BLaER1 (cell line): ENCODE measurements at regions not wholly inside any gene's neighbourhood (a gene's known extent, or its start where the extent isn't known, plus 50 kb on each side); places are given as distances from the start of the nearest gene placed in this dataset.

Experiments used
- H3K27ac ChIP-seq: shearing (Covaris generic); formaldehyde crosslinking; 2 replicates; pipeline ENCODE4 v1.8.1; 2022
- H3K27me3 ChIP-seq: shearing (Covaris generic); formaldehyde crosslinking; 2 replicates; pipeline ENCODE4 v1.8.1; 2022
- H3K36me3 ChIP-seq: shearing (Covaris generic); formaldehyde crosslinking; 2 replicates; pipeline ENCODE4 v1.8.1; 2022
- H3K4me1 ChIP-seq: shearing (Covaris generic); formaldehyde crosslinking; 2 replicates; pipeline ENCODE4 v1.8.1; 2022
- H3K4me2 ChIP-seq: shearing (Covaris generic); formaldehyde crosslinking; 2 replicates; pipeline ENCODE4 v1.8.1; 2022
- H3K4me3 ChIP-seq: shearing (Covaris generic); formaldehyde crosslinking; 2 replicates; pipeline ENCODE4 v1.8.1; 2022
- H3K9ac ChIP-seq: shearing (Covaris generic); formaldehyde crosslinking; 2 replicates; pipeline ENCODE4 v1.8.1; 2022
- H3K9me3 ChIP-seq: shearing (Covaris generic); formaldehyde crosslinking; 2 replicates; pipeline ENCODE4 v1.8.1; 2022
- H4K20me1 ChIP-seq: shearing (Covaris generic); formaldehyde crosslinking; 2 replicates; pipeline ENCODE4 v1.8.1; 2022
- Cebpa-rat ChIP-seq: shearing (Covaris generic); IDR thresholded peaks from 2 replicates; pipeline ENCODE4 v1.8.1; 2022

DNA sequence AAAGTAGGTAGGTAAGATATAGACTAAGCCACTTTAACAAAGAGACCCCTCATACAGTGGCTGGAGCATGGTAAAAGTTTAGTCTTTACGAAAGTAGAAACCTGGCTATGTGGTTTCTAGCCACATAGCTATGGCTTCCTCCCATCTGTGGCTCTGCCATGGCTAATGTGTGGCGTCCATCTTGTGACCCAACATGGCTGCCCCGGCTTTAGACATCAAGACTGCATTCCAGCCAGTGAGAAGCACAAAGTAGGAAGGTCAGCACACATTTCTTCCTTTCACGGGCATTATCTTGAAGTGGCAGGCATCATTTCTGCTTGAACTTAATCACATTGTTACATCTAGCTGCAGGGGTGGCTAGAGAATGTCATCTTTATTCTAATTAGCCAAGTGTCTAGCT is 148.3 kb downstream of the TBX5 start:
- no peak for TF ChIP-seq Cebpa-rat
- no peak overlapping the region for H3K27ac ChIP-seq

DNA sequence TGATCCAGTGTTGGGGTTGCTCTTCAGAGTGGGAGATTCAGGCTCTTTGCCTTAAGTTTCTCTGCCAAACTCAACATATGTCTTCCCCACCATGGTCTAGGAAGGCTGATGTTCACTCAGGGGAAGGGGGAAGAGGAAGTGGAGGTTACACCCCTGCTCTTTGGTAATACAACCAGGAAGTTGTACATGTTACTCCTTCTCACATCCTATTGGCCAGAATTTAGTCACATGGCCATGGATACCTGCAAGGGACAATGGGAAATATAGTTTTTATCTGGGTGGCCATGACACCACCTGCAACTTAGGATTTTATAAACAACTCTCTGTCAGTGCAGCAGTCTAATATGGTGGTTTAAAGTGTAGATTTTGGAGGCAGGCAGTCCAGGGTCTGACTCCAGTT is 150.9 kb downstream of the TBX5 start:
- Histone ChIP-seq H3K27me3 (no peaks in the 10 kb centered on the region), H3K4me2 (no peak overlapping the region), H3K27ac (no peak overlapping the region), H4K20me1 (no peaks in the 10 kb centered on the region), H3K36me3 (no peaks in the 10 kb centered on the region), H3K9me3 (peaks cover 4% of the 10 kb centered on the region; the same call in 1 of the 2 replicates), H3K4me3 (no peak overlapping the region), H3K4me1 (no peaks in the 10 kb centered on the region), H3K9ac (no peak overlapping the region)
- TF ChIP-seq Cebpa-rat: no peak

More for the DNA sequence above, 148.3 kb downstream of the TBX5 start:
- H3K4me2 ChIP-seq: no peak overlapping the region
- H3K36me3 ChIP-seq: no peaks in the 10 kb centered on the region
- no peaks in the 10 kb centered on the region for H4K20me1 ChIP-seq
- peaks cover 4% of the 10 kb centered on the region; the same call in 1 of the 2 replicates for H3K9me3 ChIP-seq
- H3K27me3 ChIP-seq: no peaks in the 10 kb centered on the region
- no peak overlapping the region for H3K9ac ChIP-seq
- H3K4me1 ChIP-seq: no peaks in the 10 kb centered on the region
- no peak overlapping the region for H3K4me3 ChIP-seq

DNA sequence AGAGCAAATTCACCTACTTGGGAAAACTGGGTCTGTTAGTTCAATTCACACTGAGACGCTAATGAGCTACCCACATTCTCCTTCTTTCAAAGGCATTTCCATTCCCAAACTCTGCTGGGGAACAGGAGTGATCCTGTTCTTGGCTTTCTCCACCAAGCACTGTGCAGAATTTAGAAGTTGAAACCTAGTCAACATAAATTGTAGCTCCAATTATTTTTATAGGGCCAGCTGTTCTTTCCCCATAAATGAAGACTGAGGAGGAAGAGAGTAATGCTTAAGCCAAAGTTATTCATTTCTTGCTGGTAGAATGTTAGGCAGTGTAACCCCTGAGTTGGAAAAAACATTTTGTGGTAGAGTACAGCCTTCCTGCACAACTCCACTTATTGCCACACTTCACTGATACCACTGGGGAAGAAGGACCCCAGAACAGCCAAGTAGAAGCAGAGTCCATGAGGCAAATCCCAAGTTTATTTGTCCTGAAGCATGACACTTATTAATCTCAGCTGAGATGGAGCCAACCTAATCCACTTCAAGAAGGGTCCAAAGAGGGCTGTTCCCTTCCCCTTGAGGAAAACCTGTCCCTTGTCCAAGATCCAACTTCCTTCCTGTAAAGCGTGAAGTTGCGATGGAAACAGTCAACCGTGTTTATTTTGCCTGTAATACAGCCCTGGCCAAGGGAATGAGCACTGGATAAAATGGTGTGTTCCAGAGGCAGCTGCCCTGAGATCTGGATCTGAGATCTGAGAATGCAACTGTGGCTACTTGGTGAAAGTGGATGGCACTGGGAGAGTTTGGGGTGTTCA is 151.8 kb downstream of the TBX5 start:
- peaks cover 4% of the 10 kb centered on the region; the same call in 1 of the 2 replicates for H3K9me3 ChIP-seq
- no peak overlapping the region for H3K4me3 ChIP-seq
- no peaks in the 10 kb centered on the region for H3K4me1 ChIP-seq
- H4K20me1 ChIP-seq: no peaks in the 10 kb centered on the region
- no peak for TF ChIP-seq Cebpa-rat
- H3K9ac ChIP-seq: no peak overlapping the region
- no peaks in the 10 kb centered on the region for H3K27me3 ChIP-seq
- no peaks in the 10 kb centered on the region for H3K36me3 ChIP-seq
- no peak overlapping the region for H3K4me2 ChIP-seq
- H3K27ac ChIP-seq: no peak overlapping the region

DNA sequence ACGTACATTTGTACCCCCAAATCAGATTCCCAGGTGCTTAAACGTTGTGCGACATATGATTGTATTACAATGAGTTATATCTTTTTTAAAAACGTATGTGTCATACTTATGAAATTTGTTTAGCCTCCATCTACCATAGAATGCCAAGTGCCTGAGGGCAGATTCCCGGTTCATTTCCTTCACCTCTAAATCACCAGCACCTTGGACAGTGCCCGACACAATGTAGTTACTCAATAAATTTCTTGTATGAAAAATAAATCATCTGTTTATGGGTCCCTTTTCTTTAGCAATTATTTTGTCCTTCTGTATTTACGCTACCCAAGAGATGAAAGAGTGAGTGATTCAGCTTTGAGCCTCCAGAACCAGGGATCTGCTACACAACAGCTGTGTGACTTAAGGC is 157.4 kb downstream of the TBX5 start:
- no peak overlapping the region for H3K4me3 ChIP-seq
- no peak for TF ChIP-seq Cebpa-rat
- H3K27me3 ChIP-seq: no peaks in the 10 kb centered on the region
- H3K27ac ChIP-seq: no peak overlapping the region
- no peak overlapping the region for H3K4me2 ChIP-seq
- H4K20me1 ChIP-seq: no peaks in the 10 kb centered on the region
- no peaks in the 10 kb centered on the region for H3K36me3 ChIP-seq
- H3K9me3 ChIP-seq: no peaks in the 10 kb centered on the region
- no peak overlapping the region for H3K9ac ChIP-seq
- H3K4me1 ChIP-seq: no peaks in the 10 kb centered on the region

DNA sequence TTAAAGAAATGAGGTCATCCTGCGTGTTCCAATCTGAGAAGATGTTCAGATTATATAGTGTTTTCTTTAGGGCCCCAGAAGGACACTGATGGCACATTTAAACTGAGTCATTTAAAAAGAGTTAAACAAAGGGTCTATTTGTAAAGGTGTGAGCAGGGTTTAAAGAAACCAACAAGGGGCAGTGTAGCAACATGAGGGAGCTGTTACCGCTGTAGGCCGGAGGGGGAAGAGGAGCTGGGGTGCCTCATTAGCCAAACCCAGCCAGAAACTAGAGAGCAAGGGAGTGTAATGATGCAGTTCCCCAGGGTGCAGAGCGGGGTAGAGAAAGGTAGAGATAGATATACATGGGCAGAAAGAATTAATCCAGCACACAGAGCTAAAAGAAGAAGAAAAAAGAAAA is 160.4 kb downstream of the TBX5 start:
- Histone ChIP-seq H4K20me1 (no peaks in the 10 kb centered on the region), H3K27ac (no peak overlapping the region), H3K4me3 (no peak overlapping the region), H3K36me3 (no peaks in the 10 kb centered on the region), H3K9me3 (peaks cover 7% of the 10 kb centered on the region), H3K27me3 (no peaks in the 10 kb centered on the region), H3K4me2 (no peak overlapping the region), H3K4me1 (no peaks in the 10 kb centered on the region), H3K9ac (no peak overlapping the region)
- TF ChIP-seq Cebpa-rat: no peak

DNA sequence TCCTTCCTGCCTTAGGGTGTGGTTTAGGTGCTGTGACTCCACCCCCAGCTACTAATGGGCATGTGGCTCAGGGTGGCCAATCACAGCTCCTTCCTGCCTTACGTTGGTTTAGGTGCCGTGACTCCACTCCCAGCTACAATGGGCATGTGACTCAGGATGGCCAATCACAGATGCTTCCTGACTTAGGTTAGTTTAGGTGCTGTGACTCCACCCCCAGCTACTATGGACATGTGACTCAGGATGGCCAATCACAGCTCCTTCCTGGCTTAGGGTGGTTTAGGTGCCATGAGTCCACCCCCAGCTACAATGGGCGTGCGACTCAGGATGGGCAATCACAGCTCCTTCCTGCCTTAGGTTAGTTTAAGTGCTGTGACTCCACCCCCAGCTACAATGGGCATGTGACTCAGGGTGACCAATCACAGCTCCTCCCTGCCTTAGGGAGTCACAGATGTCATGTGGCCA is 163.9 kb downstream of the TBX5 start:
- TF ChIP-seq Cebpa-rat: no peak
- H3K27me3 ChIP-seq: no peaks in the 10 kb centered on the region
- H4K20me1 ChIP-seq: no peaks in the 10 kb centered on the region
- no peak overlapping the region for H3K4me2 ChIP-seq
- H3K27ac ChIP-seq: no peak overlapping the region
- H3K36me3 ChIP-seq: no peaks in the 10 kb centered on the region
- H3K9me3 ChIP-seq: peaks cover 7% of the 10 kb centered on the region
- no peak overlapping the region for H3K4me3 ChIP-seq
- no peak overlapping the region for H3K9ac ChIP-seq
- no peaks in the 10 kb centered on the region for H3K4me1 ChIP-seq

DNA sequence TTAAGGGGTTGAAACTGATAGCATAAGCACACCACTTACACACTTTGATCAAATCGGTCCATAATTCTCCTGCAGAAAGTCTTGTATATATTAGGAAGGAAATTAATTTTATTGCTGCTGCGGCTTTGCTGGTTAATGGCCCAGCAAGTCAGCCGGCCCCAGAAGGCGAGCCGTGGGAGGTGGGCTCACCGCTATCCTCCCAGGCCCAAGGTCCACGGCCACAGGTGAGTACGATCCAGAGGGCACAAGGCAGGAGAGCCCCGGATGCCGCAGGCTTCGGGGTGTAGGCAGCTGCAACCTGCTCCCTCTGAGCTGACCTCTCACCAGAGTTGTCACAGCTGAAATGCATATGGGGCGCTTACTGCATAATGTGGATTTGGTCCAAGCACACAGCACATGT is 165.7 kb downstream of the TBX5 start:
- Histone ChIP-seq H4K20me1 (no peaks in the 10 kb centered on the region), H3K27ac (no peak overlapping the region), H3K27me3 (no peaks in the 10 kb centered on the region), H3K9me3 (peaks cover 7% of the 10 kb centered on the region), H3K36me3 (no peaks in the 10 kb centered on the region), H3K9ac (no peak overlapping the region), H3K4me3 (no peak overlapping the region), H3K4me2 (no peak overlapping the region), H3K4me1 (no peaks in the 10 kb centered on the region)
- TF ChIP-seq Cebpa-rat: no peak

DNA sequence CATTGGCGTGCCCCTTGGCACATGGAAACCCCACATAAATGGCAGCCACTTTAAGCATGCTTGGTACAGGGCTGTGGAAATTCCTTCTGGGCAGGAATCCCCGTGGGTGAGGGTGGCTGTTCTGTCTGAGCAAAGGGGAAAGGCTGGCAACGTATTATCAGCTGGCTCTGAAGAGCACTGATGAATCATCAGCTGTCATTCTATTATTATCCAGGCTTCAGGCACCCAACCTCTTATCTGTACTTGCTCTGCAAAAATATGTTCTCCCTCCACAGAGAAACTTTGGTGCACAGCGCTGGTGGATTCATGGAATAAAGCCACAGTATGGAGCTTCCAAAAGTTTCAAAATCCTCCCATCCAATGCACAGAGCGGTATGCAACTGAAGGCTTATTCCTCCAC is 167.1 kb downstream of the TBX5 start:
- H3K4me1 ChIP-seq: no peaks in the 10 kb centered on the region
- peaks cover 7% of the 10 kb centered on the region for H3K9me3 ChIP-seq
- H4K20me1 ChIP-seq: no peaks in the 10 kb centered on the region
- H3K4me3 ChIP-seq: no peak overlapping the region
- H3K27me3 ChIP-seq: no peaks in the 10 kb centered on the region
- no peak overlapping the region for H3K4me2 ChIP-seq
- H3K27ac ChIP-seq: no peak overlapping the region
- no peak for TF ChIP-seq Cebpa-rat
- H3K36me3 ChIP-seq: no peaks in the 10 kb centered on the region
- no peak overlapping the region for H3K9ac ChIP-seq

DNA sequence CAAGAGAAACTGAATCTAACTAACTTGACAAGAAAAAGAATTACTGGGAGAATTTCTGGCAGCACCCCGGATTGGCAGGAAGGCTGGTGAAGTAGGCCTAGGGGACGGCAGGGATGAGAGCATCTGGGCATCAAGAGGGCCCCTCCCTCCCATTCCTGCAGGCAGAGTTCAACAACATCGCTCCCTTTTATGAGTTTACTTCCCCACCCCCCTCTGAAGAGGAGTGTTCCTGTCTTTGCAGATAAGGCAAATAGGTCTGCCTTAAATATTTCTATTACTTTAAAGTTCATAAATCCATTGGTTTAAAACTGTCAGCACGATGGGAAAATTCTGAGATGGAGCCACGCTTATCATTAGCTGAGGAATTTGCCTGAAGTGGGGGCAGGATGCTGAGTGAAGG is 168.7 kb downstream of the TBX5 start:
- no peaks in the 10 kb centered on the region for H3K27me3 ChIP-seq

DNA sequence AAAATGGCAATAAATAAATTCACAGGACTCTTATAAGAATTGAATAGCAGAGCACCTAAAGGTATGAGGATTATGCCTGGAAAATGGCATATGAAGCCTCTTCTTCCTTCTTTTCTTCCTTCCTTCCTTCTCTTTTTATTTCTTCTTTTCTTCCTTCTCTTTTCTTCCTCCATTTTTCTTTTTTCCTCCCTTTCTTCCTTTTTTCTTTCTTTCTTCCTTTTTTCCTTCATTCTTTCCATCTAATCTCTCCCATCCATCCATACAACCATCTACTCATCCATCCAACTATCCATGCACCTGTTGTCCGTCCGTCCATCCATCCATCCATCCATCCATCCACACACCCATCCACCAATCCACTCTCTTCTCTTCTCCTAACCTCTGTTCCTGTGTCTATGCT is 173.8 kb downstream of the TBX5 start:
- no peak overlapping the region for H3K9ac ChIP-seq
- H4K20me1 ChIP-seq: no peaks in the 10 kb centered on the region
- H3K27ac ChIP-seq: no peak overlapping the region
- H3K36me3 ChIP-seq: no peaks in the 10 kb centered on the region
- H3K4me2 ChIP-seq: no peak overlapping the region
- TF ChIP-seq Cebpa-rat: no peak
- H3K4me3 ChIP-seq: no peak overlapping the region
- H3K9me3 ChIP-seq: no peaks in the 10 kb centered on the region
- H3K4me1 ChIP-seq: no peaks in the 10 kb centered on the region
- H3K27me3 ChIP-seq: no peaks in the 10 kb centered on the region

More for the DNA sequence above, 168.7 kb downstream of the TBX5 start:
- H3K9me3 ChIP-seq: peaks cover 6% of the 10 kb centered on the region
- no peak overlapping the region for H3K4me2 ChIP-seq
- no peak overlapping the region for H3K27ac ChIP-seq
- H3K9ac ChIP-seq: no peak overlapping the region
- H3K4me3 ChIP-seq: no peak overlapping the region
- no peak for TF ChIP-seq Cebpa-rat
- H3K4me1 ChIP-seq: no peaks in the 10 kb centered on the region
- H4K20me1 ChIP-seq: no peaks in the 10 kb centered on the region
- H3K36me3 ChIP-seq: no peaks in the 10 kb centered on the region
